MM.1S (cell line): ENCODE measurements at regions not wholly inside any gene's neighbourhood (a gene's known extent, or its start where the extent isn't known, plus 50 kb on each side); places are given as distances from the start of the nearest gene placed in this dataset.

Experiments used
- DNase-seq: peaks from one replicate; pipeline ENCODE4 v3.0.0-alpha.2; 2015
- H2AFZ ChIP-seq: fragments of 300-600 bp; sonication (generic); 2 replicates; pipeline ENCODE4 v1.6.0; 2016; ENCODE audit warnings: antibody characterized with exemption, low read length
- H3F3A ChIP-seq: fragments of 300-600 bp; sonication (generic); 2 replicates; pipeline ENCODE4 v1.6.1; 2016; ENCODE audit warnings: mild to moderate bottlenecking, antibody characterized with exemption, low read length, moderate library complexity, mixed read lengths; ENCODE audit not compliant: insufficient read depth
- H3K27ac ChIP-seq: fragments of 300-600 bp; sonication (generic); 2 replicates; pipeline ENCODE4 v1.5.1; 2016; ENCODE audit warnings: mild to moderate bottlenecking, low read length
- H3K27me3 ChIP-seq: fragments of 300-600 bp; sonication (generic); replicated peaks from 2 replicates; pipeline ENCODE4 v1.6.0; 2016; ENCODE audit warnings: low read length; ENCODE audit not compliant: insufficient read depth
- H3K36me3 ChIP-seq: fragments of 300-600 bp; sonication (generic); replicated peaks from 2 replicates; pipeline ENCODE4 v1.6.1; 2016; ENCODE audit warnings: mild to moderate bottlenecking, low read length, mixed read lengths; ENCODE audit not compliant: insufficient read depth
- H3K4me1 ChIP-seq: fragments of 300-600 bp; sonication (generic); 2 replicates; pipeline ENCODE4 v1.6.1; 2016; ENCODE audit warnings: low read length, mixed read lengths
- H3K4me2 ChIP-seq: fragments of 300-600 bp; sonication (generic); 2 replicates; pipeline ENCODE4 v1.6.0; 2016; ENCODE audit warnings: low read depth, low read length
- H3K4me3 ChIP-seq: fragments of 300-600 bp; sonication (generic); 2 replicates; pipeline ENCODE4 v1.5.1; 2016; ENCODE audit warnings: low read length, mixed read lengths
- H3K79me2 ChIP-seq: fragments of 300-600 bp; sonication (generic); 2 replicates; pipeline ENCODE4 v1.6.1; 2016; ENCODE audit warnings: mixed run types, low read length, mixed read lengths
- H3K9ac ChIP-seq: fragments of 300-600 bp; sonication (generic); 2 replicates; pipeline ENCODE4 v1.6.1; 2016; ENCODE audit warnings: low read length, mixed read lengths
- H3K9me2 ChIP-seq: fragments of 300-600 bp; sonication (generic); replicated peaks from 2 replicates; pipeline ENCODE4 v1.6.1; 2016; ENCODE audit warnings: mild to moderate bottlenecking, low read length, mixed read lengths; ENCODE audit not compliant: insufficient read depth
- H3K9me3 ChIP-seq: fragments of 300-600 bp; sonication (generic); replicated peaks from 2 replicates; pipeline ENCODE4 v1.6.1; 2016; ENCODE audit warnings: mild to moderate bottlenecking, low read length, mixed read lengths; ENCODE audit not compliant: insufficient read depth
- H4K20me1 ChIP-seq: fragments of 300-600 bp; sonication (generic); 2 replicates; pipeline ENCODE4 v1.6.1; 2016; ENCODE audit warnings: mild to moderate bottlenecking, low read length, moderate library complexity, mixed read lengths; ENCODE audit not compliant: insufficient read depth
- CTCF ChIP-seq: fragments of 300-600 bp; sonication (generic); IDR thresholded peaks from 2 replicates; pipeline ENCODE4 v1.5.1; 2016; ENCODE audit warnings: antibody characterized with exemption, low read length, mixed read lengths
- EZH2 ChIP-seq: fragments of 300-600 bp; sonication (generic); optimal IDR thresholded peaks from 2 replicates; pipeline ENCODE3; 2017; ENCODE audit warnings: low read depth, mild to moderate bottlenecking, antibody characterized with exemption, low read length, mixed read lengths
- EZH2phosphoT487 ChIP-seq: fragments of 300-600 bp; sonication (generic); IDR thresholded peaks from 2 replicates; pipeline ENCODE4 v1.6.1; 2018; ENCODE audit warnings: antibody characterized with exemption, low read length

- Histone ChIP-seq H3K36me3 (no peaks in the 10 kb centered on the region), H3K79me2 (no peaks in the 10 kb centered on the region), H2AFZ (no peak overlapping the region), H3K4me3 (no peak overlapping the region), H3K9me3 (no peaks in the 10 kb centered on the region), H3K27me3 (no peaks in the 10 kb centered on the region), H3K9ac (no peak overlapping the region), H3K4me2 (no peak overlapping the region), H3F3A (no peaks in the 10 kb centered on the region), H4K20me1 (no peaks in the 10 kb centered on the region), H3K27ac (no peak overlapping the region), H3K4me1 (no peaks in the 10 kb centered on the region), H3K9me2 (no peaks in the 10 kb centered on the region)
- no peak for DNase-seq
- TF ChIP-seq EZH2 (no peak), CTCF (no peak), EZH2phosphoT487 (no peak)
These were observed 82.1 kb downstream of the DLL1 start for GRCh38 chr6:170208651-170209353.

DNA sequence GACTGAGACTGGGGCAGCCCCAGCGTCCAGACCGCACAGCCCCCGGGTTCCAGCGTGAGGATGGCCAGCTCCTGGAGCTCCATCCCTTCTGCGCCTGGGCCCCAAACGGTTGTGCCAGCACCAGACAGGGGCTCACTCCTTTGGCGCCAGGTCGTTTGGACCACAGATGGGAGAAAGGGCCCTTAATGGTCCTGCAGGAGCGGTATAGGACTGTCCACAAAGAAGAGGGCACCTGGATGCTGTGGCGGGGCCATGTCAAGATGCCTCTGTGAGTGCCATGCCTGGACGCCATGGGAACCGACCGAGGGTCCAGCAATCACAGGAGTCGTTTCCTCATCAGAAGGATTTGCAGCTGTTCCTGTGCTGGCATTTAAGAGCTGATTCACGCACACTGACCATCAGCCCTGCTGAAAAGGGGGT is 82.7 kb downstream of the DLL1 start:
- Histone ChIP-seq H3K4me1 (no peaks in the 10 kb centered on the region), H2AFZ (no peak overlapping the region), H3K4me2 (no peak overlapping the region), H3K27me3 (no peaks in the 10 kb centered on the region), H3K27ac (no peak overlapping the region), H3K9ac (no peak overlapping the region), H4K20me1 (no peaks in the 10 kb centered on the region), H3F3A (no peaks in the 10 kb centered on the region), H3K79me2 (no peaks in the 10 kb centered on the region), H3K9me2 (no peaks in the 10 kb centered on the region), H3K36me3 (no peaks in the 10 kb centered on the region), H3K9me3 (no peaks in the 10 kb centered on the region), H3K4me3 (no peak overlapping the region)
- TF ChIP-seq EZH2: no peak
- no peak for TF ChIP-seq CTCF
- no peak for TF ChIP-seq EZH2phosphoT487
- DNase-seq: no peak

DNA sequence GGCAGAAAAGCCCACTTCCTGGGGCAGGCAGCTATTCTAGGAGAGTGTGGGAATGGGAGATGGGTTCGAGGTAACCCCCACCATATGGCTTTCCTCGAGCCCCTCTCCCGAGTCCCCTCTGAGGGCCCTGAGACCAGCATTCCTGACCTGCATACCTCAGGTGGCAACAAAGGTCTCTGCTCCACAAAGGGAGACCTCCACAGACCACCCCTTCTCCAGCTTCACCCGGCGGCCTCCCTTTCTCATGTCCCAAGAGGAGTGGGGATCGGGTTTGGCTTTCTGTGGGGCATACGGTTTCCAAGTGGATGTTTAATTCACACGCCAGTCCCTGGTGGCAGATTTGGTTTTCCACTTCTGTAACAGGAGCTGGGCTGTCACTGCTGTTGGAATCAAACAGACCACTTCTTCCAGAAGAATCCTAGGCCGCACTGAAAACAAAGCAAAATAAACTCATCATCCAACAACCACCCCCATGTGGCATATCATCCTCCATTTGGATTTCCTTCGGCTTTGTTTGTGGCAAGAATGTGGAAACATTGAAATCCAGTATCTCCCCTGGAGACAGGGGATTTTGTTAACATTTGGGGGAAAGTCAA is 83.2 kb downstream of the DLL1 start:
- Histone ChIP-seq H3F3A (no peaks in the 10 kb centered on the region), H3K9ac (no peak overlapping the region), H3K4me1 (no peaks in the 10 kb centered on the region), H3K9me2 (no peaks in the 10 kb centered on the region), H3K4me3 (no peak overlapping the region), H3K79me2 (no peaks in the 10 kb centered on the region), H4K20me1 (no peaks in the 10 kb centered on the region), H3K4me2 (no peak overlapping the region), H3K9me3 (no peaks in the 10 kb centered on the region), H3K36me3 (no peaks in the 10 kb centered on the region), H2AFZ (no peak overlapping the region), H3K27me3 (no peaks in the 10 kb centered on the region), H3K27ac (no peak overlapping the region)
- TF ChIP-seq EZH2phosphoT487 (no peak), EZH2 (no peak), CTCF (no peak)
- DNase-seq: no peak
